ENCODE measurements at regions not wholly inside any gene's neighbourhood (a gene's known extent, or its start where the extent isn't known, plus 50 kb on each side); places are given as distances from the start of the nearest gene placed in this dataset.

DNA sequence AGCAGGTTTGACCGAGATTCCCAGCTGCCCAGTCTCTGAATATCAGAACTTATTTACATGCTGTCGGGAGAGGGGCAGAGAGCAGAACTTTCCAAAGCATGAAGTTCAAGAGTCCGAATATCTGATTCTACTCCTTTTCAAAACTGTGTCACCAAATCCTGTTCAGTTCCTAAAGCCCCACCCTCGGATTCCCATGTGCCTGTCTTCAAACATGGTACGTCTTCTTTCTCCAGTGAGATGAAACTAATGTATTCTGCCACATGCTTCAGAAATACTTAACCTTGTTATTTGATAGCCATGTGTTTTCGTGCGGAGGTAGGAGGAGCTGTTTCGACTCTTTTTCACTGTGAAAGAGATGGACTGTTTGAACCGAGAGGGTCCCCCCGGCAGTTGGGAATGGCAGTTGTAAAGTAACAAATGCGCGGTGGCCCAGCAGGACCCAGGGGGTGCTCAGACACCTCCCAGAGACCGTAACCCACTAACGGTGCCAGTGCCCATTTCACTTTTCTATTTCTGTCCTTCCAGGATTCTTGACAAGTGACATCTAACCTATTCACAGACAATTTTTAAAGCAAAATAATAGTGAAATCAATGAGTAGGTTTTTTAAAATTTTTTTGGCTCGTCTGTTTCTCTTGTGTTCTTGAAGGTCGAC, 67.2 kb downstream of the ZBTB18 start:
- no peak for TF ChIP-seq CREB1 (CRISPR knock-in tag; IDR thresholded peaks at IDR 0.05)
- TF ChIP-seq, protein P1, sequence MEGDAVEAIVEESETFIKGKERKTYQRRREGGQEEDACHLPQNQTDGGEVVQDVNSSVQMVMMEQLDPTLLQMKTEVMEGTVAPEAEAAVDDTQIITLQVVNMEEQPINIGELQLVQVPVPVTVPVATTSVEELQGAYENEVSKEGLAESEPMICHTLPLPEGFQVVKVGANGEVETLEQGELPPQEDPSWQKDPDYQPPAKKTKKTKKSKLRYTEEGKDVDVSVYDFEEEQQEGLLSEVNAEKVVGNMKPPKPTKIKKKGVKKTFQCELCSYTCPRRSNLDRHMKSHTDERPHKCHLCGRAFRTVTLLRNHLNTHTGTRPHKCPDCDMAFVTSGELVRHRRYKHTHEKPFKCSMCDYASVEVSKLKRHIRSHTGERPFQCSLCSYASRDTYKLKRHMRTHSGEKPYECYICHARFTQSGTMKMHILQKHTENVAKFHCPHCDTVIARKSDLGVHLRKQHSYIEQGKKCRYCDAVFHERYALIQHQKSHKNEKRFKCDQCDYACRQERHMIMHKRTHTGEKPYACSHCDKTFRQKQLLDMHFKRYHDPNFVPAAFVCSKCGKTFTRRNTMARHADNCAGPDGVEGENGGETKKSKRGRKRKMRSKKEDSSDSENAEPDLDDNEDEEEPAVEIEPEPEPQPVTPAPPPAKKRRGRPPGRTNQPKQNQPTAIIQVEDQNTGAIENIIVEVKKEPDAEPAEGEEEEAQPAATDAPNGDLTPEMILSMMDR (IDR thresholded peaks at IDR 0.05): no peak
- no peak for TF ChIP-seq SP1 (CRISPR knock-in tag; conservative IDR thresholded peaks at IDR 0.05)
- TF ChIP-seq, protein P2, sequence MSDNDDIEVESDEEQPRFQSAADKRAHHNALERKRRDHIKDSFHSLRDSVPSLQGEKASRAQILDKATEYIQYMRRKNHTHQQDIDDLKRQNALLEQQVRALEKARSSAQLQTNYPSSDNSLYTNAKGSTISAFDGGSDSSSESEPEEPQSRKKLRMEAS (CRISPR knock-in tag; IDR thresholded peaks at IDR 0.05): no peak
- TF ChIP-seq, protein P3, sequence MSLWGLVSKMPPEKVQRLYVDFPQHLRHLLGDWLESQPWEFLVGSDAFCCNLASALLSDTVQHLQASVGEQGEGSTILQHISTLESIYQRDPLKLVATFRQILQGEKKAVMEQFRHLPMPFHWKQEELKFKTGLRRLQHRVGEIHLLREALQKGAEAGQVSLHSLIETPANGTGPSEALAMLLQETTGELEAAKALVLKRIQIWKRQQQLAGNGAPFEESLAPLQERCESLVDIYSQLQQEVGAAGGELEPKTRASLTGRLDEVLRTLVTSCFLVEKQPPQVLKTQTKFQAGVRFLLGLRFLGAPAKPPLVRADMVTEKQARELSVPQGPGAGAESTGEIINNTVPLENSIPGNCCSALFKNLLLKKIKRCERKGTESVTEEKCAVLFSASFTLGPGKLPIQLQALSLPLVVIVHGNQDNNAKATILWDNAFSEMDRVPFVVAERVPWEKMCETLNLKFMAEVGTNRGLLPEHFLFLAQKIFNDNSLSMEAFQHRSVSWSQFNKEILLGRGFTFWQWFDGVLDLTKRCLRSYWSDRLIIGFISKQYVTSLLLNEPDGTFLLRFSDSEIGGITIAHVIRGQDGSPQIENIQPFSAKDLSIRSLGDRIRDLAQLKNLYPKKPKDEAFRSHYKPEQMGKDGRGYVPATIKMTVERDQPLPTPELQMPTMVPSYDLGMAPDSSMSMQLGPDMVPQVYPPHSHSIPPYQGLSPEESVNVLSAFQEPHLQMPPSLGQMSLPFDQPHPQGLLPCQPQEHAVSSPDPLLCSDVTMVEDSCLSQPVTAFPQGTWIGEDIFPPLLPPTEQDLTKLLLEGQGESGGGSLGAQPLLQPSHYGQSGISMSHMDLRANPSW (CRISPR knock-in tag; conservative IDR thresholded peaks at IDR 0.05; ENCODE audit: low read depth): no peak
- TF ChIP-seq, protein P4, sequence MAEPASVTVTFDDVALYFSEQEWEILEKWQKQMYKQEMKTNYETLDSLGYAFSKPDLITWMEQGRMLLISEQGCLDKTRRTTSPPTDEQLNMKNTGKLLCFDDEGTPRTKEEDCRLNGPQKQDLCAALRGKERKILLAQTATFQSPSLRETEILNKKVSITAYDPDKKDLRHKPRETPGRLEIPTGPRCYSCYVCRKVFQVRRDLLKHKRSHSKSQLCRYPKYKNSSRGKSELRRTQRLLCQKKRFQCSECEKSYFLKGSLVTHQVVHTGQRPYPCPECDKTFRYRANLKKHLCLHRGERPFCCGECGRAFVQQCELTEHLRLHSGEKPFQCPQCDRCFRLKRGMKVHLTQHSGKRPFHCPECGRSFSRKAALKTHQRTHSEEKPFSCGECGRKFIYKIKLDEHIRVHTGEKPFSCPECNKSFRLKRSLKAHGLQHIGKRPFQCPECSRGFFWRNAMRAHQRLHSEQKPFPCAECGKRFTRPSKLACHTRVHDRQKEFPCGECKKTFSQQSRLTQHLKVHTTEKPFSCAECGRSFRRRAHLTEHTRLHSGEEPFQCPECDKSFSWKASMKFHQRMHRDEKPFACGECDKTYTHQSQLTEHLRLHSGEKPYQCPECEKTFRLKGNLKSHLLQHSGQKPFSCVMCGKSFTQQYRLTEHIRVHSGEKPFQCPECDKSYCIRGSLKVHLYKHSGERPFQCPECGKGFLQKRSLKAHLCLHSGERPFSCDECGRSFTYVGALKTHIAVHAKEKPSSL (CRISPR knock-in tag; conservative IDR thresholded peaks at IDR 0.05): no peak
- TF ChIP-seq ZNF138 (CRISPR knock-in tag; conservative IDR thresholded peaks at IDR 0.05): no peak
- no peak for TF ChIP-seq CBFB (CRISPR knock-in tag; IDR thresholded peaks at IDR 0.05; ENCODE audit: low read depth)
- TF ChIP-seq, protein P5, sequence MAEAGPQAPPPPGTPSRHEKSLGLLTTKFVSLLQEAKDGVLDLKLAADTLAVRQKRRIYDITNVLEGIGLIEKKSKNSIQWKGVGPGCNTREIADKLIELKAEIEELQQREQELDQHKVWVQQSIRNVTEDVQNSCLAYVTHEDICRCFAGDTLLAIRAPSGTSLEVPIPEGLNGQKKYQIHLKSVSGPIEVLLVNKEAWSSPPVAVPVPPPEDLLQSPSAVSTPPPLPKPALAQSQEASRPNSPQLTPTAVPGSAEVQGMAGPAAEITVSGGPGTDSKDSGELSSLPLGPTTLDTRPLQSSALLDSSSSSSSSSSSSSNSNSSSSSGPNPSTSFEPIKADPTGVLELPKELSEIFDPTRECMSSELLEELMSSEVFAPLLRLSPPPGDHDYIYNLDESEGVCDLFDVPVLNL (CRISPR knock-in tag; IDR thresholded peaks at IDR 0.05; ENCODE audit: borderline replicate concordance, low read depth): no peak
- no peak for TF ChIP-seq JAZF1 (CRISPR knock-in tag; IDR thresholded peaks at IDR 0.05)
- TF ChIP-seq, protein P6, sequence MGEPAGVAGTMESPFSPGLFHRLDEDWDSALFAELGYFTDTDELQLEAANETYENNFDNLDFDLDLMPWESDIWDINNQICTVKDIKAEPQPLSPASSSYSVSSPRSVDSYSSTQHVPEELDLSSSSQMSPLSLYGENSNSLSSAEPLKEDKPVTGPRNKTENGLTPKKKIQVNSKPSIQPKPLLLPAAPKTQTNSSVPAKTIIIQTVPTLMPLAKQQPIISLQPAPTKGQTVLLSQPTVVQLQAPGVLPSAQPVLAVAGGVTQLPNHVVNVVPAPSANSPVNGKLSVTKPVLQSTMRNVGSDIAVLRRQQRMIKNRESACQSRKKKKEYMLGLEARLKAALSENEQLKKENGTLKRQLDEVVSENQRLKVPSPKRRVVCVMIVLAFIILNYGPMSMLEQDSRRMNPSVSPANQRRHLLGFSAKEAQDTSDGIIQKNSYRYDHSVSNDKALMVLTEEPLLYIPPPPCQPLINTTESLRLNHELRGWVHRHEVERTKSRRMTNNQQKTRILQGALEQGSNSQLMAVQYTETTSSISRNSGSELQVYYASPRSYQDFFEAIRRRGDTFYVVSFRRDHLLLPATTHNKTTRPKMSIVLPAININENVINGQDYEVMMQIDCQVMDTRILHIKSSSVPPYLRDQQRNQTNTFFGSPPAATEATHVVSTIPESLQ (CRISPR knock-in tag; IDR thresholded peaks at IDR 0.05): no peak
- no peak for TF ChIP-seq NR1H2 (CRISPR knock-in tag; IDR thresholded peaks at IDR 0.05)
